GM21381 (cell line): ENCODE measurements at regions not wholly inside any gene's neighbourhood (a gene's known extent, or its start where the extent isn't known, plus 50 kb on each side); places are given as distances from the start of the nearest gene placed in this dataset.
"Not testable (repeated sequence)": the region's sequence is repeated elsewhere in the genome, so short reads cannot be mapped to it uniquely, and the experiment has no call there.

Experiments used
- ATAC-seq: cut with Tn5 transposase; IDR thresholded peaks from one replicate; pipeline ENCODE4 v1.9.1; 2021; ENCODE audit warnings: mild to moderate bottlenecking, moderate library complexity; ENCODE audit not compliant: unreplicated experiment

- no peak for ATAC-seq
These were observed 1225.7 kb downstream of the JRKL start for GRCh38 chr11:97615546-97615945.

- ATAC-seq = no peak
These were observed 1227.2 kb downstream of the JRKL start for GRCh38 chr11:97617031-97617430.

GRCh38 chr11:97620007-97620406 lies 1230.2 kb downstream of the JRKL start:
- no peak for ATAC-seq

GRCh38 chr11:97621282-97621681 lies 1231.5 kb downstream of the JRKL start:
- ATAC-seq = no peak

- ATAC-seq = no peak
These were observed 1233.0 kb downstream of the JRKL start for GRCh38 chr11:97622795-97623194.

- ATAC-seq = not testable (repeated sequence)
These were observed 1246.9 kb downstream of the JRKL start for GRCh38 chr11:97636741-97637140.

GRCh38 chr11:97637701-97638100 lies 1247.9 kb downstream of the JRKL start:
- ATAC-seq = no peak

GRCh38 chr11:97638641-97639224 lies 1248.9 kb downstream of the JRKL start:
- ATAC-seq = no peak

GRCh38 chr11:97641988-97642387 lies 1252.2 kb downstream of the JRKL start:
- no peak for ATAC-seq

- ATAC-seq = no peak
These were observed 1255.9 kb downstream of the JRKL start for GRCh38 chr11:97645736-97646135.

- ATAC-seq = no peak
These were observed 1266.5 kb downstream of the JRKL start for GRCh38 chr11:97656356-97656755.

GRCh38 chr11:97657852-97658251 lies 1268.0 kb downstream of the JRKL start:
- no peak for ATAC-seq

- ATAC-seq = no peak
These were observed 1277.2 kb downstream of the JRKL start for GRCh38 chr11:97667057-97667456.

GRCh38 chr11:97683733-97684132 lies 1293.9 kb downstream of the JRKL start:
- no peak for ATAC-seq

GRCh38 chr11:97684486-97685439 lies 1295.0 kb downstream of the JRKL start:
- ATAC-seq = no peak

- no peak for ATAC-seq
These were observed 1295.9 kb downstream of the JRKL start for GRCh38 chr11:97685695-97686094.

- no peak for ATAC-seq
These were observed 1297.3 kb downstream of the JRKL start for GRCh38 chr11:97687111-97687510.

- ATAC-seq = no peak
These were observed 1301.2 kb downstream of the JRKL start for GRCh38 chr11:97691061-97691460.

- ATAC-seq = no peak
These were observed 1313.1 kb downstream of the JRKL start for GRCh38 chr11:97702951-97703350.

GRCh38 chr11:97703851-97704250 lies 1314.0 kb downstream of the JRKL start:
- ATAC-seq = no peak

- ATAC-seq = not testable (repeated sequence)
These were observed 1315.3 kb upstream of the CNTN5 start for GRCh38 chr11:97705441-97705840.

GRCh38 chr11:97717922-97718321 lies 1302.8 kb upstream of the CNTN5 start:
- no peak for ATAC-seq
